A549 (cell line): ENCODE measurements at regions not wholly inside any gene's neighbourhood (a gene's known extent, or its start where the extent isn't known, plus 50 kb on each side); places are given as distances from the start of the nearest gene placed in this dataset.

Experiments
- ATAC-seq, 2 experiments: fragments of 200-7000 bp in 1 of 2; fragments of >200 bp in 1 of 2; cut with Nextera tagmentation in 1 of 2; cut with Tn5 transposase in 1 of 2; 3 replicates each; pipeline versions ENCODE4 v1.8.0 to v1.9.1; 2018 to 2020; ENCODE audit warnings: mild to moderate bottlenecking in 1 of 2, moderate library complexity in 1 of 2
- CTCF ChIA-PET: fragments of 300-600 bp; sonication (Branson Sonifier 250); formaldehyde crosslinking; extraction: SDS; loops from one replicate; lab custom pipeline; 2021; ENCODE audit warnings: antibody characterized with exemption, inconsistent platforms; lab: Yijun Ruan, JAX
- POLR2A ChIA-PET: fragments of 350-600 bp; formaldehyde crosslinking; extraction: SDS; loops from one replicate; lab custom pipeline; 2021; ENCODE audit warnings: antibody characterized with exemption, inconsistent platforms; lab: Yijun Ruan, JAX
- DNase-seq, 2 experiments: peaks; one replicate each; pipeline versions ENCODE4 v3.0.0 to v3.0.0-alpha.2; 2011 to 2016; ENCODE audit warnings: low read depth in 1 of 2, low spot score in 1 of 2
- FAIRE-seq: peaks from 2 replicates; lab custom pipeline; 2011; peaks lifted over from hg19 to GRCh38; lab: Jason Lieb, UNC
- H3K27ac ChIP-seq, 2 experiments: fragments of >200 bp; sonication (Bioruptor Twin); formaldehyde crosslinking; 3 replicates each; pipeline ENCODE4 v1.5.1; 2016 to 2017
- H3K4me1 ChIP-seq: fragments of >200 bp; sonication (Bioruptor Twin); formaldehyde crosslinking; 3 replicates; pipeline ENCODE4 v1.6.1; 2016
- H3K4me2 ChIP-seq: fragments of >200 bp; sonication (Bioruptor Twin); formaldehyde crosslinking; 3 replicates; pipeline ENCODE4 v1.6.1; 2016
- H3K4me3 ChIP-seq: fragments of >200 bp; sonication (Bioruptor Twin); formaldehyde crosslinking; 3 replicates; pipeline ENCODE4 v1.5.1; 2016
- H3K9me3 ChIP-seq: fragments of >200 bp; sonication (Bioruptor Twin); formaldehyde crosslinking; 3 replicates; pipeline ENCODE4 v1.6.1; 2016
- ATOH8 ChIP-seq: fragments of 250-450 bp; sonication (Bioruptor Pico); IDR thresholded peaks from 2 replicates; pipeline ENCODE4 v1.5.0; 2020; ENCODE audit warnings: low read depth, mild to moderate bottlenecking, moderate library complexity
- BCL3 ChIP-seq: fragments of >200 bp; sonication (Bioruptor Twin); formaldehyde crosslinking; IDR thresholded peaks from 3 replicates; pipeline ENCODE4 v1.6.1; 2016
- CBX2 ChIP-seq: fragments of 200-600 bp; sonication (generic); IDR thresholded peaks from 2 replicates; pipeline ENCODE4 v1.6.1; 2016; ENCODE audit warnings: low read depth, mild to moderate bottlenecking, borderline replicate concordance
- CEBPB ChIP-seq, 2 experiments: fragments of >200 bp in 1 of 2; sonication (Bioruptor Twin) in 1 of 2; formaldehyde crosslinking in 1 of 2; IDR thresholded peaks; 2 replicates each; pipeline ENCODE4 v1.6.1; 2012 to 2016
- CHD4 ChIP-seq: fragments of 200-600 bp; sonication (generic); IDR thresholded peaks from 2 replicates; pipeline ENCODE4 v1.6.1; 2016; ENCODE audit warnings: antibody characterized with exemption, mild to moderate bottlenecking, borderline replicate concordance
- EHMT2 ChIP-seq: fragments of 200-600 bp; sonication (generic); IDR thresholded peaks from 2 replicates; pipeline ENCODE4 v1.6.1; 2016; ENCODE audit warnings: antibody characterized with exemption, low read depth, mild to moderate bottlenecking, moderate library complexity
- FOSB ChIP-seq: fragments of 250-450 bp; sonication (Bioruptor Pico); IDR thresholded peaks from 2 replicates; pipeline ENCODE4 v1.5.0; 2020; ENCODE audit warnings: mild to moderate bottlenecking, moderate library complexity
- GATA3 ChIP-seq: IDR thresholded peaks from 2 replicates; pipeline ENCODE4 v1.6.1; 2012; ENCODE audit warnings: borderline replicate concordance
- HOXB13 ChIP-seq: fragments of 250-450 bp; sonication (Bioruptor Pico); IDR thresholded peaks from 2 replicates; pipeline ENCODE4 v1.5.0; 2020; ENCODE audit warnings: low read depth, mild to moderate bottlenecking, moderate library complexity
- JUN ChIP-seq, 2 experiments: fragments of >200 bp; sonication (Bioruptor Twin); formaldehyde crosslinking; IDR thresholded peaks; 2 replicates in 1 of 2; 3 replicates in 1 of 2; pipeline ENCODE4 v1.6.1; 2016 to 2017
- JUNB ChIP-seq: fragments of >200 bp; sonication (Bioruptor Twin); formaldehyde crosslinking; IDR thresholded peaks from 2 replicates; pipeline ENCODE4 v1.6.1; 2016
- KDM1A ChIP-seq: fragments of 200-600 bp; sonication (generic); IDR thresholded peaks from 2 replicates; pipeline ENCODE4 v1.6.1; 2016; ENCODE audit warnings: low read depth, mild to moderate bottlenecking
- NFE2L2 ChIP-seq: fragments of 150-350 bp; conservative IDR thresholded peaks from 2 replicates; pipeline ENCODE4 v1.6.1; 2014; ENCODE audit warnings: low read length
- PBX3 ChIP-seq: IDR thresholded peaks from 2 replicates; pipeline ENCODE4 v1.6.1; 2012
- POLR2A ChIP-seq: IDR thresholded peaks from 2 replicates; pipeline ENCODE4 v1.6.1; 2012; ENCODE audit warnings: mild to moderate bottlenecking, low read length
- SMC3 ChIP-seq: fragments of >200 bp; sonication (Bioruptor Twin); formaldehyde crosslinking; IDR thresholded peaks from 3 replicates; pipeline ENCODE4 v1.6.1; 2018; ENCODE audit warnings: inconsistent platforms
- SREBF2 ChIP-seq: fragments of 450-650 bp; IDR thresholded peaks from 2 replicates; pipeline ENCODE4 v1.6.1; 2014; ENCODE audit warnings: mild to moderate bottlenecking, moderate library complexity
- TP53 ChIP-seq: fragments of 250-450 bp; sonication (Bioruptor Pico); IDR thresholded peaks from 2 replicates; pipeline ENCODE4 v1.5.0; 2021; ENCODE audit warnings: mild to moderate bottlenecking, moderate library complexity
- WGBS: methylation state at CpG from one replicate; pipeline ENCODE4 v1.1.6; 2017; ENCODE audit errors: missing lambda C conversion rate; 5-methylcytosine and 5-hydroxymethylcytosine counted together

GRCh38 chr5:143601357-143601756 is 197.9 kb upstream of the NR3C1 start:
- Histone ChIP-seq H3K9me3 (peaks cover 10% of the 10 kb centered on the region; the same call in 1 of the 3 replicates), H3K27ac (peak overlapping the region; percentile 55 to 77; a peak in 3 of 6 replicates), H3K4me3 (no peak overlapping the region), H3K4me1 (peaks cover 28% of the 10 kb centered on the region), H3K4me2 (no peak overlapping the region)
- TF ChIP-seq JUN (IDR thresholded peaks at IDR 0.05), result no peak
- no peak for TF ChIP-seq GATA3
- TF ChIP-seq KDM1A, result no peak
- TF ChIP-seq SMC3, result no peak
- no peak for TF ChIP-seq CHD4
- no peak for TF ChIP-seq POLR2A
- TF ChIP-seq SREBF2, result no peak
- TF ChIP-seq JUNB, result no peak
- no peak for FAIRE-seq
- POLR2A ChIA-PET, result no interaction called here
- no peak for DNase-seq
- CTCF ChIA-PET, result interaction anchor here (1.2 kb wide), 1 partner anchor 224 kb away, joined by 4 read pairs; no protein-coding TSS in a partner anchor
- WGBS, result 93% methylated on average over 5 of the region's 6 CpGs
- no peak for ATAC-seq

- ATAC-seq, result no peak
These were observed 197.1 kb upstream of the NR3C1 start for GRCh38 chr5:143600396-143601075.

GRCh38 chr5:143599474-143599873 is 196.0 kb upstream of the NR3C1 start:
- 89% methylated on average over 6 of the region's 6 CpGs for WGBS
- Histone ChIP-seq H3K4me3 (no peak overlapping the region), H3K9me3 (peaks cover 10% of the 10 kb centered on the region; the same call in 1 of the 3 replicates), H3K27ac (peak overlapping the region; percentile 7 to 71; a peak in 4 of 6 replicates), H3K4me2 (no peak overlapping the region), H3K4me1 (peaks cover 38% of the 10 kb centered on the region)
- DNase-seq, result no peak
- ChIA-PET CTCF (no interaction called here), POLR2A (no interaction called here)
- no peak for TF ChIP-seq NFE2L2
- no peak for FAIRE-seq
- no peak for ATAC-seq

More at GRCh38 chr5:143600396-143601075, 197.1 kb upstream of the NR3C1 start:
- Histone ChIP-seq H3K4me1 (peaks cover 33% of the 10 kb centered on the region), H3K4me3 (no peak overlapping the region), H3K27ac (peak overlapping the region; percentile 55 to 77; a peak in 5 of 6 replicates), H3K9me3 (peaks cover 10% of the 10 kb centered on the region; the same call in 1 of the 3 replicates), H3K4me2 (peak overlapping the region; percentile 29; the same call in 2 of the 3 replicates)
- FAIRE-seq, result no peak
- WGBS, result 88% methylated on average over 6 of the region's 6 CpGs
- TF ChIP-seq CEBPB (IDR thresholded peaks at IDR 0.05) (peak; percentile 85 to 91), EHMT2 (no peak), PBX3 (no peak)
- ChIA-PET POLR2A (interaction anchor here (1.1 kb wide), 1 partner anchor 197 kb away, joined by 5 read pairs; the partner anchor contains the start of gene NR3C1), CTCF (no interaction called here)
- DNase-seq, result no peak

- 61% methylated on average over 3 of the region's 3 CpGs for WGBS
- POLR2A ChIA-PET, result interaction anchor here (3.2 to 4.4 kb wide), 2 partner anchors 90 to 193 kb away, joined by 17 to 20 read pairs; partner anchors contain the start of gene NR3C1
- TF ChIP-seq CBX2, result no peak
- TF ChIP-seq ATOH8 (CRISPR knock-in tag), result 0 out of 2 replicates have a peak, but pooled peaks have one; percentile 22
- no peak for TF ChIP-seq BCL3
- TF ChIP-seq HOXB13 (CRISPR knock-in tag), result peak; percentile 67; the same call in 1 of the 2 replicates
- no peak for TF ChIP-seq TP53 (CRISPR knock-in tag)
- peak; percentile 66; the same call in 1 of the 2 replicates for TF ChIP-seq FOSB
- DNase-seq, result no peak
- Histone ChIP-seq H3K4me1 (peaks cover 57% of the 10 kb centered on the region), H3K4me3 (peak overlapping the region; percentile 9; the same call in 1 of the 3 replicates), H3K27ac (peak overlapping the region; percentile 94 to 98), H3K9me3 (peaks cover 10% of the 10 kb centered on the region; the same call in 1 of the 3 replicates), H3K4me2 (peak overlapping the region; percentile 90)
- no peak for FAIRE-seq
- CTCF ChIA-PET, result interaction anchor here (0.5 to 1.2 kb wide), 2 partner anchors 555 to 594 kb away, joined by 3 read pairs; no protein-coding TSS in a partner anchor
- no peak for ATAC-seq
These were observed 193.3 kb upstream of the NR3C1 start for GRCh38 chr5:143596824-143597223.
